Chondrocyte (in vitro differentiated cells): ENCODE measurements at regions not wholly inside any gene's neighbourhood (a gene's known extent, or its start where the extent isn't known, plus 50 kb on each side); places are given as distances from the start of the nearest gene placed in this dataset.

ENCODE experiments used
- DNase-seq: peaks from one replicate; pipeline ENCODE4 v3.0.0; 2021; ENCODE audit warnings: mixed read lengths, low spot score
- H3K27ac Mint-ChIP-seq: one replicate; pipeline ENCODE4 v1.8.0; 2021; ENCODE audit warnings: mild to moderate bottlenecking, moderate library complexity, mixed read lengths; ENCODE audit not compliant: unreplicated experiment
- H3K27me3 Mint-ChIP-seq: 2 replicates; pipeline ENCODE4 v1.8.0; 2021; ENCODE audit warnings: low read depth, mixed read lengths
- H3K36me3 Mint-ChIP-seq: 2 replicates; pipeline ENCODE4 v1.8.0; 2021; ENCODE audit warnings: low read depth, mixed read lengths
- H3K4me1 Mint-ChIP-seq: 2 replicates; pipeline ENCODE4 v1.8.0; 2021; ENCODE audit warnings: low read depth, mild to moderate bottlenecking, mixed read lengths
- H3K4me3 Mint-ChIP-seq: one replicate; pipeline ENCODE4 v1.8.0; 2021; ENCODE audit warnings: mild to moderate bottlenecking, moderate library complexity, mixed read lengths; ENCODE audit not compliant: unreplicated experiment
- H3K9me3 Mint-ChIP-seq: 2 replicates; pipeline ENCODE4 v1.8.0; 2021; ENCODE audit warnings: low read depth, mixed read lengths
- CTCF ChIP-seq: fragments of 200-600 bp; sonication (generic); IDR thresholded peaks from 2 replicates; pipeline ENCODE4 v1.5.0; 2021; ENCODE audit warnings: antibody characterized with exemption, mild to moderate bottlenecking, moderate library complexity

DNA sequence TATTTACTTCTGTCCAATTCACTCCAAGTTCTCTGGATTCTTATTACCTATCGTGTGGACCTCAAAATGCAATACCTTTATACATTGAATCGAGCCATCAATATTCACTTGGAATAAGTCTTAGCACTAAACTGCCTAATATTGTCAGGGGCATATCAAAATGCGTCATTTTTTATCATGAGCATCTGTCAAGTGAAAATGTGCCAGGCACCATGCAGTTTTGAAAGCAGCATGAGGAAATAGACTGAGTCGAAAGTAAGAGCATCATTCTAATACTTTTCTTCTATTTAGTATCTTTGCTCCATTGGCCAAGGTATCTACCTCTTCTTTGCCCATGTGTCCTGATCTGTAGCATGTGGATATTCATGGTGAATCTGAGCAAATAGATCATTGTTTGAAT, 1193.4 kb downstream of the CDH11 start:
- Mint-ChIP-seq H3K27ac (no peak overlapping the region), H3K4me3 (no peak overlapping the region), H3K9me3 (peaks cover 7% of the 10 kb centered on the region), H3K27me3 (peaks cover 12% of the 10 kb centered on the region), H3K36me3 (peaks cover 2% of the 10 kb centered on the region), H3K4me1 (no peaks in the 10 kb centered on the region)
- TF ChIP-seq CTCF = no peak
- DNase-seq = no peak

- Mint-ChIP-seq H3K27ac (no peak overlapping the region), H3K9me3 (no peaks in the 10 kb centered on the region), H3K27me3 (peaks cover 8% of the 10 kb centered on the region), H3K4me1 (no peaks in the 10 kb centered on the region), H3K36me3 (no peaks in the 10 kb centered on the region), H3K4me3 (no peak overlapping the region)
- no peak for DNase-seq
- no peak for TF ChIP-seq CTCF
Observed at GRCh38 chr16:63925221-63925620, 1196.6 kb downstream of the CDH11 start.

- peaks cover 7% of the 10 kb centered on the region for H3K27me3 Mint-ChIP-seq
- no peak overlapping the region for H3K4me3 Mint-ChIP-seq
- H3K27ac Mint-ChIP-seq = no peak overlapping the region
- no peaks in the 10 kb centered on the region for H3K4me1 Mint-ChIP-seq
- DNase-seq = no peak
- peaks cover 1% of the 10 kb centered on the region for H3K36me3 Mint-ChIP-seq
- TF ChIP-seq CTCF = no peak
- peaks cover 3% of the 10 kb centered on the region for H3K9me3 Mint-ChIP-seq
Observed at GRCh38 chr16:63922560-63922959, 1199.3 kb downstream of the CDH11 start.

DNA sequence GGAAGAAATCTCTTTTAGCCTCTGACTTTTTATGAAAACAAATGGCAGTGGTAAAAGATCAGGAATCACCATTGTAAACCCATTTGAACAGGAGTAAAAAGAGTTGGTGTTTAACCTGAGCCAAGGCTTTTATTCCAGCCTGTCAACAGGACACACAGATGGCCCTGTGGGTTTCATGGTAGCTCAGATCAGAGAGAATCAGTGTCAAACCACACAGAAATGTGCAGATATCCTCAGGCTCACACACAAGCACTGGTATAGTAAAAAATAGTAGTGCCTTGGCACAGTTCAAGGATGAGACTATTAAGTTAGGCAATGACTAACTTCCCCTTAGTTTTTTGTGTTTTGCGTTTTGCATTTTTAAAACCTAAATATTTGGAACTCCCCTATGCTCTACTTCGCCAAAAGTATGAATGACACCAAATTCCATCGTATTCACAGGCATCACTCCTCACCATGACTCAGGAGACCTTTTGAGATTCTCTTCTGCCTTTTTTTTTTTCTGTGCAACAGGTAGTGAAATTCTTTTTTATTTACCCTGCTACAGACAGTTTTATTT, 1200.0 kb downstream of the CDH11 start:
- DNase-seq = no peak
- H3K36me3 Mint-ChIP-seq = peaks cover 1% of the 10 kb centered on the region
- H3K27me3 Mint-ChIP-seq = peaks cover 7% of the 10 kb centered on the region
- no peak overlapping the region for H3K27ac Mint-ChIP-seq
- H3K4me1 Mint-ChIP-seq = no peaks in the 10 kb centered on the region
- H3K9me3 Mint-ChIP-seq = peaks cover 3% of the 10 kb centered on the region
- no peak for TF ChIP-seq CTCF
- no peak overlapping the region for H3K4me3 Mint-ChIP-seq

DNA sequence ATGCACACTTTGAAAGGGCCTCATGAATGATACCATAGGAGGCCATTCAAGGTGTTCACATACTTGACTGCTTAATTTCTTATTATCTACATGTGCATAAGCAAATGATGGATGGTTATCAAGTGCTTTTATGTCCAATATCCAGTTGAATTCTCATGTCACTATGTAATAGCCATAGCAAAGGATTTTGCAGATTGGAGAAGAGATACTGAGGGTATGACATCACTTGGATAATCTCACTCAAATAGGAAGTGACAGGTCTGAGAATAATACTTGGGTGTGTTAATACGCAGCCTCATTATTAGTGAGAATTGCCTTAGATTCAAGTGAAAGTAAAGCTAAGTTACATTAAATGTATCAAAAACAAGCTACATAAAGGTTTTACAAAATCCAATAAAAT, 1208.6 kb downstream of the CDH11 start:
- Mint-ChIP-seq H3K4me1 (no peaks in the 10 kb centered on the region), H3K9me3 (no peaks in the 10 kb centered on the region), H3K27ac (no peak overlapping the region), H3K36me3 (no peaks in the 10 kb centered on the region), H3K27me3 (peaks cover 25% of the 10 kb centered on the region), H3K4me3 (no peak overlapping the region)
- TF ChIP-seq CTCF = no peak
- no peak for DNase-seq
